HG03060 (cell line): ENCODE measurements at regions not wholly inside any gene's neighbourhood (a gene's known extent, or its start where the extent isn't known, plus 50 kb on each side); places are given as distances from the start of the nearest gene placed in this dataset.

Source experiments
- ATAC-seq: cut with Tn5 transposase; IDR thresholded peaks from one replicate; pipeline ENCODE4 v1.9.1; 2021; ENCODE audit warnings: low read depth, moderate number of reproducible peaks; ENCODE audit not compliant: unreplicated experiment

DNA sequence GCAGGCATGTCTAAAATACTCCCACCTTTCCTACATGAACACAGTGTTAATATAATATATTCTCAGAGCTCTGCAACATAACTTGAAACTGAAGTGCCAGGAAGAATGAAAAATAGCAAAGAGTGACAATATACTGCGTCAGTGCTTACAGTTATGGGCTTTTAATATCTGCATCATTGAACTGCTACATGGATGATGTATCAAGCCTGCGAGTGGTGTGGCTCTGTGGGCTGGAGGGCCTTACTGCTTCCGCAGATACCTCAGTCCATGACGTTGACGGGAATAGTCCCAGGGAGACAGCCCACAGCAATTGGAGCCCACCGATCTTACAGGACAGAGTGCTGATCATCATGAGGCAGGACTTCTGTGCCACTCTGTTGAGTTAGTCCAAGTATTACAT, 727.0 kb downstream of the NR2F2 start:
- no peak for ATAC-seq

DNA sequence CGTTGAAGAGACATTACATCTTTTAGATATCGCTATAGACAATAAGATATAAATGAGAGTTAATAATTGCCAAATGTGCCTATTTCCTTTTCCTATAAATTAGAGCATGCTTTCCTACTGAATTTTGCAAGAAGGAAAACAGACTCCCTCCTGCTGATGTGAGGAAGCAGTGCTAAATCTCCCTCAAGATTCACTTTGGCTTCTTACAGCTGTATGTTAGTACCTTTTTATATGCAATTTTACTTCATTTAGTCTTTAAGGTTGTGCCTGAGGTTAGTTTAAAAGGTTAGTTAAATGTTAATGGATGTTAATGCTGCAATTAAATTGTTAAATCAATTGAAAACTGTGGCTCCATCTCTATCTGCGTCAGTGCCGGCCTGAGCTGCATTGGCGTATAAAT, 728.8 kb downstream of the NR2F2 start:
- no peak for ATAC-seq

DNA sequence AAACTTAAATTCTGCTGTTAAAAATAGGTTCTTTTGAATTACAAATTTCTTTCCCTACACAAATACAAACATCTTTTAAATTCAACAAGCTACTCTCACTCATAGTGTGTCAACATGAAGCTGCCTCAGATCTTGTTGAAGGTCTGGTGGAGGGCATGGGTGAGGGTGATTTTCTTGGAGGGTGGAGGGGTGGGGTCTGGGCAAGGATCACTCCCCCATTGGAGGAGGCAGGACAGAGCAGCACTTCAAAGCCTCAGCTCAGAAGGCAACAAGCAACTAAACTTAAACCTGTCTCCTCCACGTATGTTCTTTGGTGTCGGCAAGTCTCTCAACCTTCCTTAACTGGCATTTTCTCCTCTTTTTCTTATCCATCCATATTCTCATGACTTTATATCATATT, 730.9 kb downstream of the NR2F2 start:
- ATAC-seq: no peak

GRCh38 chr15:97071668-97072067, 741.2 kb downstream of the NR2F2 start:
- no peak for ATAC-seq

DNA sequence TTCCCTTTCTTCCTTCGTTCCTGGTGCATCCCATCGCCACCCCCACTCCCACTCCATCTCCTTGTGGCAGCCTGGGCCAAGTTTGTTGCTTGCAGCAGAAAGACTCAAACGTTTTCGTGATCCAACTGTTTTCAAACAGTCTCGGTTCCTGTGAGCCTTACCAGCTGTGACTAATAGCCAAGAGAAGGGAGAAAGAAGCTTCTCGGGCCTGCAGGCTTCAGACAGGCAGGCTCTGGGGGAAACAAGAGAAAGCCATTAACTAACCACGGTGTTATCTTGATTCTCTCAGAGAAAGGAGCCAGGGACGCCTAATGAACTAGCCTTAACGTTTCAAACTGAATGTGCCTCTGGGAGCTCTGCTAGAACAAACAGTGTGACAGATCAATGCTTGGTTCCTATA, 742.0 kb downstream of the NR2F2 start:
- ATAC-seq: no peak

DNA sequence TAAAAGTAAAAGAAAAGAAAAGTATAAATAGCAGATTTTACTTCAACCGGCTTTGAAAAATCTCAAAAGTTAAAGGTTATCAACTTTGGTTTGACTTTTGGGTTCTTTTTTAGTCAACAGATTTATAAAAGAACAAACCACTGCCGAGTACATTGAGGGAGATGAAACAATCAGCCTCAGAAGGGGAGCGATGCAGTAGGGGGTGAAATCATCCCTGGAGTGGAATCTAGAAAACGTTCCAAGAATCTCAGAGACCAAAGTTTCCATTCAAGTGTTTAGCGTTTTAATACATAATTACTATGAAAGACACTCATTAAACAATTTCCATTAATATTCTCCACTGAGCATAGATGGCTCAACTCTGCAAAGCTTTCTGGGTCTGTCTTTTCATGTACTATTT, 745.5 kb downstream of the NR2F2 start:
- no peak for ATAC-seq

DNA sequence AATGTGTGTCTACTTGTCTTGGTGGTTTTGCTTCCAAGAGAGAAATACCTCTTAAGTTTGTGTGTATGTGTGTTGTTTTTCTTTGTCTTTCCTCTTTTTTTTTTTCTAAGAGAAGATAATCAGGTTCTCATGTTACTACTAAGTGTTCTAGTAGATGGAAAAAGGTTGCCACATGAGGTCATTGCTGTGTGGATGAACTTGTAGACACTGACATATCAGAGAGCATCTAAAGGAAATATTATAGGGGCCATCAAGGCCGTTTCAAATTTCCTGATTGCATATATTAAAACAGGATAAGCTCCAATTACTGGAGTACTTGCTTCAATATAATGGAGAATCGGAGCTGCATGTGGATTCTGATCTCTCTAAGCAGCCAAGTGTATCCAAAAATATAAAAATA, 747.5 kb downstream of the NR2F2 start:
- ATAC-seq: no peak

GRCh38 chr15:97078591-97078990, 748.1 kb downstream of the NR2F2 start:
- no peak for ATAC-seq

DNA sequence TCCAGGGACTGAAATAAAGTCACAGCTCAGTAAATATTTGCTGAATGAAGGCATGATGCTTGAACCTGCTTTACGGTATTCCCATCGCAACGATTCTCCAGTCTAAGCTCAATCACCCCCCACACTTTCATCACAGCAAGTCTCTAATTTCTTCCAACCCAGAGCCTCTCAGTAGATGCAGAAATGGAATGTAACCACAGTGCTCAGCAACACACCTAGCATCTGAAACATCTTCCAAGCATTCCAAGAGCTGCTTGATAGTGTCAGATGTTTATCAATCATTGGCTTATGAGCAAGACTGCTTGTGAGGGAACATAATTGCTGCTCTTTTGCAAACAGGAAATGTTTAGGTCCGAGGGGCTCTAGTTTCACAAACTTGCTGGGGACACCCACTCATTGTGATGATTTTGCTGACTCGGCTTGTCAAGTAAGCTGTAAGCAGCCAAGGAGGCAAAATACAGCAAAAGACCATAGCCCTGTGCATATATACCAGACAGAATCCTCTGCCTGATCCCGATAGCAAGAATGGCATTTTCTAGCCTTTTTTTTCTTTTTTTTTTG, 751.2 kb downstream of the NR2F2 start:
- no peak for ATAC-seq

- no peak for ATAC-seq
Measured at GRCh38 chr15:97082830-97083229, 752.3 kb downstream of the NR2F2 start.

DNA sequence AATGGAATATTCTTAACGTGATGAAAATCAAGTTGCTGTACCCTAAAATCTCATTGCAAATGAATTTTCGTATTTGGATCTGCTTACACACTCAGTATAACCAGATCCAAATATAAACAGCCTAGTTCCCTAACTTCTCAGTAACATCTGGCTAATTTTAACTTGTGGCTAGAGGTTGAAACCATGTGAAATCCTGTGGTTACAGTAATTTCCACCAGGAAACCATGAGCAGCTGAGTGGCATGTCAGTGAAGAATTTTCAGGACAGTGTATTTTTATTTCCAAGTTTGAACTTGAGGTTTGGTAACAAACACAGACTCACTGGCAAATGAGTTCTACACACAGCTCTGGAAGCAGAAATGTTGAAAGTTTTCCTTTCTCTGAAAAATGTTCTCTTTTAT, 754.1 kb downstream of the NR2F2 start:
- ATAC-seq: no peak

GRCh38 chr15:97085731-97086130, 755.2 kb downstream of the NR2F2 start:
- no peak for ATAC-seq

DNA sequence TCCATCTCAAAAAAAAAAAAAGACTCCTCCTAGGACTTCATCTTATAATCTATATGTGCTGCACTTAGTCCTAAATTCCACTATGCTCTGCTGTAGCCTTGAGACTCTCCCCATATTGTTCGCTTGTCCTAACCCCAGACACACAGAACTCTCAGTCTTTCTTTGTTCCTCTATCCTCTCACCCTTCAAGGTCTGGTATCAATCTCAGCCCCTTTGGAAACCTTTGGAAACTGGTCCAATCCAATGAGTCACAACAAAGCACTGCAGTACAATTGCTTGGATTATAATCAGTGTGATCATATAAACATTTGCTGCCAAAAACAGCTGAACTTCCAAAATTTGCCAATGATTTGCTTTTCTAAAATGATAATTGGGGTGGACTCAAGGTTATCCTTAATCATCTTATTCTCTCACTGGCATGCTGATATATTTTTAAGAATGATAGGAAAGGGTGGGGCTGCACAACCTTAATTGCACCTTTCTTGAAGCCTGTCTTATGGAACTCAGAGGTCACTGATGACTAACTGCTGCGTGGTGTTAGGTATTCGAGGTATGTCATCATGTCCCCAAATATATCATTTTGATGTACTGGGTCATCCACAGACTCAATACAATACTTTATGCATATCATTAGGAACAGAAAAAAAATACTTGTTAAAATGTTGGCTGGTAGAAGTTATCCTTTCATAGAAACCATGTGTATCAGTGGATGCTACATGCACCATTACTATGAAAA, 756.7 kb downstream of the NR2F2 start:
- ATAC-seq: no peak

GRCh38 chr15:97091093-97091492, 760.6 kb downstream of the NR2F2 start:
- no peak for ATAC-seq

DNA sequence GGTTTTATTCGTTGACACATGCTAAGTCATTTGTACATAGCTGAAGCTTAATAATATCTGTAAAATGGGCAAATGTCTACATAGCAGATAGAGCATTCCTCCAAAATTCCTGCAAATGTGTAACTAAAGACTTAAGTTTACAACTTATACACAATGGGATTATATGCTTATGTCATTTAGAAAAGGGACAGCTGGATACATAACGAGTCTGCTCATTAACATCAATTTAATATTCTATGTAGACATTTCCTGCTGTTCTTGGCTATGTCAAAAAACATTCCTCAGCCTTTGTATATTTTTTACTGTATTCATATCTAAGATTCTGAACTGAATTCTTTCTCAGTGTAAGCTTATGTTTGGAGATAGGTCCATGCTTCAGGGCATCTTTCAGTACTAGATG, 762.2 kb downstream of the NR2F2 start:
- no peak for ATAC-seq

GRCh38 chr15:97096303-97096835, 765.9 kb downstream of the NR2F2 start:
- no peak for ATAC-seq

DNA sequence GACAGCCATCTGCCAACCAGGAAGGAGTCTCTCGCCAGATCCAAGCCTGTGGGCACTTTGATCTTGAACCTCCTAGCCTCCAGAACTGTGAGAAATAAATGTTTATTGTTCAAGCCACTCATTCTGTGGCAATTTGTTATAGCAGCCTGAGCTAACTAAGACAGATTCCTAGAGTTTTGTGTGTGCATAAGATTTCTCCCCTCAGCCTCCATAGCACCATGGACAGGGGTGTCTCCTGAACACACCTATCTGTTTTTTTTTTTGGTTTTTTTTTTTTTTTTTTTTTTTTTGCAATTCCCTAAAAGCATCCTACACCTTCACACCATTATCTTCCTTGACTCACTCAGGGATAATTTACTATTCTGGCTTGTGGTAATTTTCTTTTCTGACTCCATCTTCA, 768.5 kb downstream of the NR2F2 start:
- ATAC-seq: no peak

DNA sequence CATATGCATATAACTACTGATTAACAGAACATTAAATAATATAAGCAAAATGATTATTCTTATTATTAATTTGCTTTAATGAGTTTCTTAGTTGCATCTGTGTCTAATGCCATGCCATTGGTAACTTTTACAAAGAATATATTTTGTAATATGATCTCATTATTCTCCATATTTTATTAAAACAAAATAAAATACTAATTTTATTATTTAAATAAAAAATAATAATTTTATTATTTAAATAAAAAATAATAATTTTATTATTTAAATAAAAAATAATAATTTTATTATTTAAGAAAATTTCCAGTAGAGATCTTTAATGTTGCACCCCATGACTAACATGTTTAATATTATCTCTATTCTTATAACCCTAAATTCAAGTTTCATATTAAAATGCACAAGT, 771.1 kb downstream of the NR2F2 start:
- ATAC-seq: no peak

DNA sequence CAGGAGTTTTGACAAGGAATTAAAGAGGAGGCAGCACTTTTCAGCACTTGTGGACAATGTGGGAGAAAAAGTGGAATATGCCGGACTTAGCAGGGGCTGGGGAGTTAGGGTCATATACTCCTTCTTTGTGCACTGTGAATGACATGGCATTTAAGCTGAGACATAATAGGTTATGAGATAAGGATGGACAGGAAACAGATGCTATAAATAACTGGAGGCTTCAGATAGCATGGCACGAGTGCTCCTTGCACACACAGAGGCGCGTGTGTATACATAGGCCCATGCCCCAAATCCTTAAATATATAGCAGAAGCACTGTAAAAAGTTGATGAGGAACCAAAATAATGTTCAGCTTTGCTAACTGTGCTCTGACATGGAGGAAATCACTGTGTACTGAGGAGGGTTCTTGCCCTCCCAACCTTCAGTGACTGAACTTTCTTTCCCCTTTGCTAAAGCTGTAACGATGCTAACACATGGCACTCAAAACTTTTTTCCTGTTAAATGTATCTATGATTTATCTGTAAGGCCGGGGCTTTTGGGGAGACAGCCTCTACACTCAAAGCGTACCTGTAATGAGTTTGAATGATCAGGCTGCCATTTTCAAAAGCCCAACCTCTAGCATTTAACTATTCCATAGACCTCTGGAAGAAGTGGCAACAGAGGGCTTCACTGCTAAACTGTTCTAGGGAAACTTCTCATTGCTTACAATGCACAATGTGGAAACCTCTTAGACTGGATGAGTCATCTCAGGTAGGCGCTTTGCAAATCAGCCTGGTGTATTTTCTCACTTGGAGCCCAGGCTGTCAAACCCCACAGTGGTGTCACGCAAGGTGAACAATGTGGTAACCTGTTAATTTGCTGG, 784.6 kb downstream of the NR2F2 start:
- no peak for ATAC-seq

GRCh38 chr15:97115761-97116070, 785.2 kb downstream of the NR2F2 start:
- no peak for ATAC-seq

DNA sequence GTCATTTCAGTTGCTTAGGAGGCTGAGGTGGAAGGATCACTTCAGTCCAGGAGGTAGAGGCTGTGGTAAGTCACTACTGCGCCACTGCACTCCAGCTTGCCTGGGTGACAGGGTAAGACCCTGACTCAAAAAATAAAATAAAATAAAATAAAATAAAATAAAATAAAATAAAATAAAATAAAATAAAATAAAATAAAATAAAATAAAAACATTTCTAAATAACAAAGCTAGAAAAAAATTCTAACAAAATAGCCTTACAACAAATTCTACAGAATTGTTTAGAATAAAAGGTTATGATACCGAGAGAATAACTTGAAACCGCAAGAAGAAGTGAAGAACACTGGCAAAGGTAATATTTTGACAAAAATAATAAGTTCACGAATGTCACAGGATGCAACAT, 794.3 kb downstream of the NR2F2 start:
- no peak for ATAC-seq
